ENCODE measurements at regions not wholly inside any gene's neighbourhood (a gene's known extent, or its start where the extent isn't known, plus 50 kb on each side); places are given as distances from the start of the nearest gene placed in this dataset.

GRCh38 chr1:81660286-81660685, 140.4 kb upstream of the ADGRL2 start:
- H3K9me2 ChIP-seq (replicated peaks; ENCODE audit: insufficient read depth, low read length) = no peaks in the 10 kb centered on the region
- no peak overlapping the region for H3K27ac ChIP-seq (ENCODE audit: low read depth, low read length)
- H3K4me3 ChIP-seq (ENCODE audit: insufficient read depth, low read length, poor library complexity, severe bottlenecking) = no peak overlapping the region
- H2AFZ ChIP-seq (ENCODE audit: low read depth, low read length, severe bottlenecking) = no peak overlapping the region
- H3K79me2 ChIP-seq (ENCODE audit: insufficient read depth, low read length) = no peaks in the 10 kb centered on the region
- H4K20me1 ChIP-seq (ENCODE audit: low read depth, low read length) = no peaks in the 10 kb centered on the region
- no peaks in the 10 kb centered on the region for H3F3A ChIP-seq (ENCODE audit: insufficient read depth)
- H3K4me2 ChIP-seq (ENCODE audit: low read depth, low read length, poor library complexity, severe bottlenecking) = no peak overlapping the region
- H3K36me3 ChIP-seq (ENCODE audit: low read length) = no peaks in the 10 kb centered on the region
- H3K9ac ChIP-seq (ENCODE audit: low read length) = no peak overlapping the region
- H3K27me3 ChIP-seq (ENCODE audit: low read length) = no peaks in the 10 kb centered on the region
- TF ChIP-seq CTCF (IDR thresholded peaks at IDR 0.05; ENCODE audit: insufficient read depth, low read length, poor library complexity, severe bottlenecking) (no peak), EZH2phosphoT487 (conservative IDR thresholded peaks at IDR 0.05; ENCODE audit: low read length) (no peak)
- H3K9me3 ChIP-seq (ENCODE audit: insufficient read depth, low read length) = no peaks in the 10 kb centered on the region

- Histone ChIP-seq H3K27me3 (ENCODE audit: low read length) (no peaks in the 10 kb centered on the region), H3K27ac (ENCODE audit: low read depth, low read length) (no peak overlapping the region)
Observed at GRCh38 chr1:81654657-81655056, 146.1 kb upstream of the ADGRL2 start.

GRCh38 chr1:81654147-81654546, 146.6 kb upstream of the ADGRL2 start:
- no peak overlapping the region for H3K9ac ChIP-seq (ENCODE audit: low read length)
- H3K4me2 ChIP-seq (ENCODE audit: low read depth, low read length, poor library complexity, severe bottlenecking) = no peak overlapping the region
- no peaks in the 10 kb centered on the region for H3K9me2 ChIP-seq (replicated peaks; ENCODE audit: insufficient read depth, low read length)
- H3F3A ChIP-seq (ENCODE audit: insufficient read depth) = no peaks in the 10 kb centered on the region
- no peak for TF ChIP-seq CTCF (IDR thresholded peaks at IDR 0.05; ENCODE audit: insufficient read depth, low read length, poor library complexity, severe bottlenecking)
- no peak for TF ChIP-seq EZH2phosphoT487 (conservative IDR thresholded peaks at IDR 0.05; ENCODE audit: low read length)
- H3K27ac ChIP-seq (ENCODE audit: low read depth, low read length) = no peak overlapping the region
- H2AFZ ChIP-seq (ENCODE audit: low read depth, low read length, severe bottlenecking) = no peak overlapping the region
- H3K9me3 ChIP-seq (ENCODE audit: insufficient read depth, low read length) = no peaks in the 10 kb centered on the region
- H3K79me2 ChIP-seq (ENCODE audit: insufficient read depth, low read length) = no peaks in the 10 kb centered on the region
- H3K4me3 ChIP-seq (ENCODE audit: insufficient read depth, low read length, poor library complexity, severe bottlenecking) = no peak overlapping the region
- no peaks in the 10 kb centered on the region for H3K27me3 ChIP-seq (ENCODE audit: low read length)
- no peaks in the 10 kb centered on the region for H4K20me1 ChIP-seq (ENCODE audit: low read depth, low read length)
- no peaks in the 10 kb centered on the region for H3K36me3 ChIP-seq (ENCODE audit: low read length)

More at GRCh38 chr1:81654657-81655056, 146.1 kb upstream of the ADGRL2 start:
- Histone ChIP-seq H3K9me3 (ENCODE audit: insufficient read depth, low read length) (no peaks in the 10 kb centered on the region), H3K4me3 (ENCODE audit: insufficient read depth, low read length, poor library complexity, severe bottlenecking) (no peak overlapping the region), H3K79me2 (ENCODE audit: insufficient read depth, low read length) (no peaks in the 10 kb centered on the region), H4K20me1 (ENCODE audit: low read depth, low read length) (no peaks in the 10 kb centered on the region), H3K4me2 (ENCODE audit: low read depth, low read length, poor library complexity, severe bottlenecking) (no peak overlapping the region), H2AFZ (ENCODE audit: low read depth, low read length, severe bottlenecking) (no peak overlapping the region), H3K36me3 (ENCODE audit: low read length) (no peaks in the 10 kb centered on the region), H3F3A (ENCODE audit: insufficient read depth) (no peaks in the 10 kb centered on the region), H3K9ac (ENCODE audit: low read length) (no peak overlapping the region), H3K9me2 (replicated peaks; ENCODE audit: insufficient read depth, low read length) (no peaks in the 10 kb centered on the region)
- TF ChIP-seq EZH2phosphoT487 (conservative IDR thresholded peaks at IDR 0.05; ENCODE audit: low read length) (no peak), CTCF (IDR thresholded peaks at IDR 0.05; ENCODE audit: insufficient read depth, low read length, poor library complexity, severe bottlenecking) (no peak)

All from SU-DHL-6 (cell line).